B cell (primary cell): ENCODE measurements at regions not wholly inside any gene's neighbourhood (a gene's known extent, or its start where the extent isn't known, plus 50 kb on each side); places are given as distances from the start of the nearest gene placed in this dataset.

ENCODE experiments used
- ATAC-seq: fragments of 200-7000 bp; cut with Tn5 transposase; one replicate; pipeline ENCODE4 v1.10.0; 2021; ENCODE audit warnings: low read depth, mild to moderate bottlenecking, moderate number of reproducible peaks, moderate library complexity
- CTCF ChIA-PET: fragments of 350-600 bp; sonication (Branson Sonifier 250); formaldehyde crosslinking; loops from one replicate; lab custom pipeline; 2021; ENCODE audit warnings: antibody characterized with exemption, inconsistent platforms; lab: Charles Lee
- POLR2A ChIA-PET: fragments of 350-600 bp; sonication (Branson Sonifier 250); formaldehyde crosslinking; loops from one replicate; lab custom pipeline; 2021; ENCODE audit warnings: antibody characterized with exemption; lab: Charles Lee
- DNase-seq: peaks from one replicate; pipeline ENCODE4 v3.0.0; 2013
- H2AFZ ChIP-seq: 2 replicates; pipeline ENCODE4 v1.6.1; 2012; ENCODE audit warnings: mild to moderate bottlenecking, low read depth, low read length; ENCODE audit not compliant: insufficient read depth, poor library complexity, severe bottlenecking
- H3K27ac ChIP-seq, 2 donors: 1 replicate in 1 of 2; 2 replicates in 1 of 2; pipeline ENCODE4 v1.5.1; 2012 to 2013; ENCODE audit warnings: low read length in 2 of 2, mild to moderate bottlenecking in 2 of 2, moderate library complexity in 1 of 2
- H3K27me3 ChIP-seq, 4 experiments: fragments of 200-600 bp in 1 of 4; sonication (generic) in 1 of 4; replicated peaks in 1 of 4; 1 replicate in 2 of 4; 2 replicates in 2 of 4; pipeline versions ENCODE4 v1.6.1 to v1.7.0; 2013 to 2016; ENCODE audit warnings: low read length in 3 of 4, mild to moderate bottlenecking in 2 of 4, mixed read lengths in 1 of 4, moderate library complexity in 1 of 4; ENCODE audit not compliant: insufficient read depth in 4 of 4, control insufficient read depth in 3 of 4; ENCODE audit errors: control extremely low read depth in 1 of 4
- H3K36me3 ChIP-seq, 2 experiments: replicated peaks in 1 of 2; 1 replicate in 1 of 2; 2 replicates in 1 of 2; pipeline versions ENCODE4 v1.6.1 to v1.7.1; 2013; ENCODE audit warnings: low read length in 1 of 2; ENCODE audit not compliant: insufficient read depth in 2 of 2, control insufficient read depth in 1 of 2; ENCODE audit errors: control extremely low read depth in 1 of 2, extremely low read depth in 1 of 2
- H3K4me1 ChIP-seq, 2 donors: fragments of 200-600 bp in 1 of 2; sonication (generic) in 1 of 2; 1 replicate in 1 of 2; 2 replicates in 1 of 2; pipeline versions ENCODE4 v1.5.1 to v1.6.1; 2013 to 2017; ENCODE audit warnings: low read length in 2 of 2; ENCODE audit not compliant: control insufficient read depth in 2 of 2, insufficient read depth in 2 of 2
- H3K4me2 ChIP-seq: replicated peaks from 2 replicates; pipeline ENCODE3; 2012; ENCODE audit warnings: mild to moderate bottlenecking, low read depth, low read length; ENCODE audit not compliant: poor library complexity, severe bottlenecking
- H3K4me3 ChIP-seq, 5 experiments: fragments of 200-600 bp in 1 of 5; sonication (generic) in 1 of 5; 1 replicate in 3 of 5; 2 replicates in 2 of 5; pipeline versions ENCODE4 v1.5.1 to v1.7.0; 2011 to 2016; ENCODE audit warnings: low read length in 4 of 5, mild to moderate bottlenecking in 4 of 5, low read depth in 2 of 5, control low read depth in 1 of 5, moderate library complexity in 1 of 5; ENCODE audit not compliant: insufficient read depth in 1 of 5; ENCODE audit errors: control extremely low read depth in 1 of 5, extremely low read depth in 1 of 5
- H3K79me2 ChIP-seq: fragments of 200-600 bp; sonication (generic); one replicate; pipeline ENCODE4 v1.6.0; 2016; ENCODE audit warnings: low read length; ENCODE audit not compliant: control insufficient read depth, insufficient read depth
- H3K9ac ChIP-seq: fragments of 200-600 bp; sonication (generic); 2 replicates; pipeline ENCODE4 v1.6.1; 2017; ENCODE audit warnings: mild to moderate bottlenecking, low read length, moderate library complexity
- H3K9me3 ChIP-seq, 3 donors: one replicate each; pipeline versions ENCODE4 v1.6.1 to v1.7.1; 2013; ENCODE audit warnings: low read length in 2 of 3; ENCODE audit not compliant: control insufficient read depth in 2 of 3, insufficient read depth in 1 of 3; ENCODE audit errors: control extremely low read depth in 1 of 3
- H4K20me1 ChIP-seq: 2 replicates; pipeline ENCODE4 v1.6.0; 2012; ENCODE audit warnings: mild to moderate bottlenecking, low read length; ENCODE audit not compliant: insufficient read depth, control insufficient read depth, poor library complexity, severe bottlenecking
- H3K27ac Mint-ChIP-seq: one replicate; pipeline ENCODE4 v1.8.0; 2021; ENCODE audit warnings: mixed read lengths
- H3K27me3 Mint-ChIP-seq: one replicate; pipeline ENCODE4 v1.8.0; 2021; ENCODE audit warnings: mixed read lengths
- H3K4me1 Mint-ChIP-seq: one replicate; pipeline ENCODE4 v1.8.0; 2021; ENCODE audit warnings: mixed read lengths
- H3K4me3 Mint-ChIP-seq: one replicate; pipeline ENCODE4 v1.8.0; 2021; ENCODE audit warnings: mixed read lengths
- H3K9me3 Mint-ChIP-seq: one replicate; pipeline ENCODE4 v1.8.0; 2022; ENCODE audit warnings: mixed read lengths; ENCODE audit not compliant: insufficient read depth
- CTCF ChIP-seq: fragments of 200-600 bp; IDR thresholded peaks from one replicate; pipeline ENCODE4 v1.8.0; 2022; ENCODE audit warnings: antibody characterized with exemption, mild to moderate bottlenecking
- EZH2 ChIP-seq: IDR thresholded peaks from 2 replicates; pipeline ENCODE4 v1.6.1; 2012; ENCODE audit warnings: borderline replicate concordance, low read depth, mild to moderate bottlenecking, moderate library complexity, low read length; ENCODE audit not compliant: insufficient read depth, poor library complexity, severe bottlenecking
- WGBS: methylation state at CpG from one replicate; pipeline ENCODE4 v1.1.5; 2013; ENCODE audit warnings: missing lambda C conversion rate; ENCODE audit not compliant: insufficient coverage; 5-methylcytosine and 5-hydroxymethylcytosine counted together
- intact Hi-C: fragments of 100-400 bp; cut with micrococcal nuclease; formaldehyde crosslinking; loops from one replicate; pipeline ENCODE4 v1.10.0; 2022

GRCh38 chr3:159028706-159029105, 226.9 kb downstream of the MFSD1 start:
- Histone ChIP-seq H2AFZ (no peak overlapping the region), H4K20me1 (no peaks in the 10 kb centered on the region), H3K4me2 (no peak overlapping the region), H3K79me2 (no peaks in the 10 kb centered on the region), H3K4me3 (no peak overlapping the region), H3K4me1 (no peaks in the 10 kb centered on the region), H3K27ac (no peak overlapping the region), H3K36me3 (no peaks in the 10 kb centered on the region), H3K27me3 (peaks cover 0 to 3% (median 0%) of the 10 kb centered on the region in 4 experiments), H3K9ac (no peak overlapping the region), H3K9me3 (peaks cover 0 to 5% (median 1%) of the 10 kb centered on the region in 3 donors)
- Mint-ChIP-seq H3K4me3 (no peak overlapping the region), H3K27me3 (no peaks in the 10 kb centered on the region), H3K4me1 (no peaks in the 10 kb centered on the region), H3K9me3 (peaks cover 2% of the 10 kb centered on the region), H3K27ac (no peak overlapping the region)
- no peak for DNase-seq
- CTCF ChIA-PET, result no interaction called here
- ATAC-seq, result no peak
- POLR2A ChIA-PET, result no interaction called here
- no peak for TF ChIP-seq EZH2
- TF ChIP-seq CTCF, result no peak
- intact Hi-C loops, result no loop called here
- WGBS, result no CpG with 5 or more reads among the region's 1 CpG

- no peak overlapping the region for H3K27ac Mint-ChIP-seq
- Histone ChIP-seq H3K9ac (no peak overlapping the region), H3K4me2 (no peak overlapping the region), H3K27me3 (peaks cover 0 to 3% (median 0%) of the 10 kb centered on the region in 4 experiments), H3K79me2 (no peaks in the 10 kb centered on the region), H3K36me3 (no peaks in the 10 kb centered on the region), H3K27ac (no peak overlapping the region), H2AFZ (no peak overlapping the region), H3K4me1 (no peaks in the 10 kb centered on the region), H3K9me3 (peaks cover 0 to 5% (median 0%) of the 10 kb centered on the region in 3 donors), H3K4me3 (no peak overlapping the region), H4K20me1 (no peaks in the 10 kb centered on the region)
- 78% methylated on average over 2 of the region's 3 CpGs for WGBS
- no peak for ATAC-seq
- POLR2A ChIA-PET, result no interaction called here
- TF ChIP-seq CTCF (no peak), EZH2 (no peak)
- intact Hi-C loops, result no loop called here
- CTCF ChIA-PET, result no interaction called here
- H3K4me3 Mint-ChIP-seq, result no peak overlapping the region
- peaks cover 2% of the 10 kb centered on the region for H3K9me3 Mint-ChIP-seq
- H3K27me3 Mint-ChIP-seq, result no peaks in the 10 kb centered on the region
- H3K4me1 Mint-ChIP-seq, result no peaks in the 10 kb centered on the region
- DNase-seq, result no peak
Observed at GRCh38 chr3:159029306-159030026, 227.6 kb downstream of the MFSD1 start.
